GM21786 (cell line): ENCODE measurements at regions not wholly inside any gene's neighbourhood (a gene's known extent, or its start where the extent isn't known, plus 50 kb on each side); places are given as distances from the start of the nearest gene placed in this dataset.
"Not testable (repeated sequence)": the region's sequence is repeated elsewhere in the genome, so short reads cannot be mapped to it uniquely, and the experiment has no call there.

Experiments used
- ATAC-seq: cut with Tn5 transposase; IDR thresholded peaks from one replicate; pipeline ENCODE4 v1.9.1; 2021; ENCODE audit not compliant: unreplicated experiment

- no peak for ATAC-seq
These were observed 234.5 kb downstream of the THBS2 start for GRCh38 chr6:169019111-169019510.

DNA sequence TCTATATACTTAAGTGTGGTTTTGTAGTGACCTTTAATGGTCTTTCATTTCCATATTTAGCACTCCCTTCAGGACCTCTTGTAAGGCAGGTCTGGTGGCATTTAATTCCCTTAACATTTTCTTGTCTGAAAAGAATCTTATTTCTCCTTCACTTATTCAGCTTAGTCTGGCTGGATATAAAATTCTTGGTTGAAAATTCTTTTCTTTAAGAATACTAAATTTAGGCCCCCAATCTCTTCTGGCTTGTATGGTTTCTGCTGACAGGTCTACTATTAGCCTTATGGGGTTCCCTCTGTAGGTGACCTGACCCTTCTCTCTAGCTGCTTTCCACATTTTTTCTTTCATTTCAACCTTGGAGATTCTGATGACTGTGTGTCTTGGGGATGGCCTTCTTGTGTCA is 236.9 kb downstream of the THBS2 start:
- no peak for ATAC-seq

GRCh38 chr6:169014211-169015197 is 239.1 kb downstream of the THBS2 start:
- ATAC-seq, result no peak

GRCh38 chr6:169009628-169010027 is 244.0 kb downstream of the THBS2 start:
- ATAC-seq, result no peak

DNA sequence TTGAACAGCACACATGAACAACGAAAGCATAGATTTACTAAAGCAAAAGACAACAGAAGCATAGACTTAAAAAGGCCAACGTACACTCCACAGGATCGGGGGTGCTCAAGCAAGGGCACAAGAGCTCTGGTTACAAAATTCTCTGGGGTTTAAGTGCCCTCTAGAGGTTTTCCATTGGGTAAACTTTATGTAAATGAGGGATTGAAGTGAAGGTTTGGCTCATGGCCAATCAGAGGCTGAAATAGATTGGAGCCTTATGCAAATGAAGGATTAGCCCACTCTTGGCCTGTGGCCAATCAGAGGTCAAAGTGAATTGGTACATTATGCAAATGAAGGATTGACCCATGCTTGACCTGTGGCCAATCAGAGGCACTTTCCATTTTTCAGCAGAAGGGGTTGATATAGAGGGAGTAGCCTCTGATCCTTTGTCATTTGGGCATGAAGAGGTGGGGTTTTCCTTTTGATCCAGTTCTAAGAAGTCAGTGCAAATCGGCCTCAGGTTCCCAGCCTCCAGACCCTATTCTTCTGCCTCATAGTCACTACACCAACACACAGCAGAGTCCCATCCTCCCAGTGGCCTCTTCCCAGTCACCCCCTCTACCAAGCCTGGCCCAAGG is 244.9 kb downstream of the THBS2 start:
- no peak for ATAC-seq

GRCh38 chr6:169005166-169005565 is 248.5 kb downstream of the THBS2 start:
- ATAC-seq, result no peak

DNA sequence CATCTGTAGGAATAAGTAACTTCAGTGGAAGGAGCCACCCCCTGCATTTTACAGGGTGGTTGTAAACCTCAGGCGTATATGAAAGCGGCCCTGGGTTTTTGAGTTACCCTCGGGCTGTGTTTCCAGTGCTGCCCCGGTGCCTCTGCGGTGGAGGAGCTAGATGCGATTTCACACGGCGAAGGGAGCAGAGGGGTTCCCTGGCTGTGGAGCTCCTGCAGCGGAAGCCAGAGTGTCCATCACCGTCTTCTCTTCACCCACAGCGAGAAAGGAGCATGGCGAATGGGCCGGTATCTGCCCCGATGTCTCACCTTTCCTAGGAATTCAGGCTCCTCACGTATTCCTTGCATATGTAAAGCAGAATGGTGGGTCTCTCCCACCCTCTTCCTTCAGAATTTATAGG is 253.6 kb downstream of the THBS2 start:
- ATAC-seq, result no peak

DNA sequence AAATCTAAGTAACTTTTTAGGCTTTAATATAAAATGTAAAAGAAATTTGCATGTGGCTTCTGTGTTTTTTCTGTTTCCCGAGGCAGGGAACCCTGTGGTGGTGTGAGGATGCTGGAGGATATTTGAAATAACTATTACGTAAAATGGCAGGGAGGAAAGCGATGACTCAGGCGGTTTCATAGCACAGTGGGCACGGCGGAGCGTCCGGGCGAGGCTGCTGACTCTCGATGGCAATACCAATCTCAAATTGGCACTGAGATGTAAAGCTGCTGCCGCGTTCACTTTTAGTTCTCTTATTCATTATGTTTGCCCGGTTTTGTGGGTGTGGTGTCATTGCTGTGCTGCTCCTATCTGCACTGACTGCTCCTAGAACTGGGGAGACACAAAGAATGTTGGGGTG is 254.3 kb downstream of the THBS2 start:
- no peak for ATAC-seq

- no peak for ATAC-seq
These were observed 257.4 kb downstream of the THBS2 start for GRCh38 chr6:168996356-168996625.

DNA sequence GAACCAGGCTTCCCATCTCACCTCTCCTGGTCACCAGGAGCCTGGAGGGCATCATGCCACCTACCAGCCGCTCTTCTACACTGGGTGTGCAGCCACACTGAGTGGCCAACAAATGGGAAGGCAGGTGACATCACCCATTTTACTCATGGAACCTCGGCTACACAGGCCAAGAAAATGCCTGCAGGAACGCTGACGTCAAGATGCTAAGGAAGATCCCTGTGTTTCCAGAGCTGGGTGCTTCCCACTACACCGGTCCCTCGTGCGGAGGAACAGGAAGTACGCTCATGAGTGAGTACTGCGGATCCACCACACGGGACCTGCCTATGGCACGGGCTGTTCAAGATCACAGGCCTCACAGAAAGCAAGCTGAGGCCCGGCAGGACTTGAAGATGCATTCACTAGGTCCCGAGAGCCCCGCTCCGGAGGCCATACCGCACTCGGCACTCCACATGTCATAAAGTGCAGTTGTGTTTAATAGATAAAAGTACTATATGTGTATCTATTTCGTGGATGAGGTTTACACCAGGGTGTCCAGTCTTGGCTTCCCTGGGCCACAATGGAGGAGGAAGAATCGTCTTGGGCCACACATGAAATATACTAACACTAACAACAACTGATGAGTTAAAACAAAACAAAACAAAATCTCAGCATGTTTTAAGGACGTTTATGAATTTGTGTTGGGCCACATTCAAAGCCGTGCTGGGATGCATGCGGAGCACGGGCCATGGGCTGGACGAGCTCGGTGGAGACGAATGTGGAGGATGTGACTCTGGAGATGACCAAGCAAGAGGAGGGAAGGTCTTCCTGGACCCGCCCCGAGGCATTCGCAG is 257.9 kb downstream of the THBS2 start:
- no peak for ATAC-seq

DNA sequence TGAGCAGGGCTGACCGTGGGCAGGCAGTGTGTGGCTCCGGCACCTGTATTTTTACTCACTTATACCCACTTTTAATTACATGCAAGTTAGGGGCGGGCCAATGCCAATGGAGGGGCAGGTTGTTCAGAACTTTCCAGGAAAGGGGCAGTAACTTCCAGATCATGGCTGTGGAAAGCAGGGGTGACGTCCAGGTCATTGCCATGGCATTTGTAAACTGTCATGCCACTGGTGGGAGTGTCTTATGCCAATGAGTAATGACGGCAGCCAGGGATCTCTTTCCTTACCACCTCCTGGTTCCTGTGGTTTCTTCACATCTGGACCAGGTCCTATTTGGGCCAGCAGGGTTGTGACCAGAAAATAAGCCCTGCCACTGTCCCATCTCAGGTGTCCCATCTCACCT is 258.7 kb downstream of the THBS2 start:
- ATAC-seq, result no peak

DNA sequence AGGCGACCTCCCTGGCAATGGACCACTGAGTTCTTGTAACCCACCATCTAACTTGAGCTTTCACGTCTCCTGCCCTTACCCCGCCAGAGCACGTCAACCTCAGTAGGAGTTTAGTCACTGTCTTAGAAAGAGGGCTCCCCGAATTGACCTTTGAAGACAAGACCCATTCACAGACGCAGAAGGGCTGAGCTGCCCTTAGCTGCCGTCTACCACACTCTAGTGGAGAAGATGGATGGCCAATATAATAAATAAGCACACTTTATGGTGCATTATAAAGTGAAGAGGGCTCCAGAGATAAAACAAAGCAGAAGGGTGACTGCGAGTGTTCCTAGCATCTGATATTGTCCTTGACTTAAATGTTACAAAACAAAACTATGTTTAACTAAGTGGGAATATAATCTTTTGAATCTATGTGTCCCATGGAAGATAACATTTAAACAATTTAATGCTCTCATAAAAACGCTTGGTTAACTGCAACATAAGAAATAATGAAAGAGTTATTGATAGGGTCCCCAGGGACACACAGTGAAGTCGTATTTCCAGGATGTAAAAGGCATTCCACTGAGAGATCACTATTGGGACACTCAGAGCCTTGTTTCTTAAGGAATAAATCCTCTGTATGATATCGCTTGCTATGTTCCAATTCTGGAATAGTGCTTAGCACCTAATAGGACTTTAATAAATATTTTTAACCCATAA is 261.1 kb downstream of the THBS2 start:
- no peak for ATAC-seq

DNA sequence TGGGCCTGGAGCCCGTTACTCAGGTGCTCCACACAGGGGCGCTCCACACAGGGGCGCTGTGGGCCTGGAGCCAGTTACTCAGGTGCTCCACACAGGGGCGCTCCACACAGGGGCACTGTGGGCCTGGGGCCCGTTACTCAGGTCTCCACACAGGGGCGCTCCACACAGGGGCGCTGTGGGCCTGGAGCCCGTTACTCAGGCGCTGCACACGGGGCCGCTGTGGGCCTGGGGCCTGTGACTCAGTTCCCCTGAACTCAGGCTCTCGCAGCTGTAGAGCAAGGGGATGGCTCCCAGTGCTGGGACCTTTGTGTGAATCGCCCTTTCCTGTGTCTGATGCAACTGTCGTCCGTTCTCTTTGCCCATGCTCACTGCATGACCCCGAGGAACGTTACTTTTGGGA is 262.0 kb downstream of the THBS2 start:
- not testable (repeated sequence) for ATAC-seq

GRCh38 chr6:168990019-168990751 is 263.5 kb downstream of the THBS2 start:
- no peak for ATAC-seq

GRCh38 chr6:168989421-168989820 is 264.2 kb downstream of the THBS2 start:
- no peak for ATAC-seq

GRCh38 chr6:168988801-168989200 is 264.8 kb downstream of the THBS2 start:
- ATAC-seq, result no peak

- no peak for ATAC-seq
These were observed 265.4 kb downstream of the THBS2 start for GRCh38 chr6:168988280-168988679.

- no peak for ATAC-seq
These were observed 267.9 kb downstream of the THBS2 start for GRCh38 chr6:168985705-168986104.

DNA sequence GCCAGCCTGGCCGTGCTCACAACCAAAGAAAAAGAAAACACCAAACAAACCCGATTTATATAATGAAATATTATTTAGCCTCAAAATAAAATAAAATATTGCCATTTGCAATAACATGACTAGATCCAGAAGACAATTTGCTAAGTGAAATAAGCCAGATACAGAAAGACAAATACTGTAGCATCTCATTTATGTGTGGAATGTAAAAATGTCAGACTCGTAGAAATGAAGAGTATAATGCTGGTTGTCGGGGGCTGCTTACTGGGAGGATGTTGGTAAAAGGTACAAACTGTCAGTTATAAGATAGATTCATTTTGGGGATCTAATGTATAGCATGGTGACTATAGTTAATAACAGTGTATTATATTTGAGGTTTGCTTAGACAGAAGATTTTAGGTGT is 269.7 kb downstream of the THBS2 start:
- ATAC-seq, result no peak

DNA sequence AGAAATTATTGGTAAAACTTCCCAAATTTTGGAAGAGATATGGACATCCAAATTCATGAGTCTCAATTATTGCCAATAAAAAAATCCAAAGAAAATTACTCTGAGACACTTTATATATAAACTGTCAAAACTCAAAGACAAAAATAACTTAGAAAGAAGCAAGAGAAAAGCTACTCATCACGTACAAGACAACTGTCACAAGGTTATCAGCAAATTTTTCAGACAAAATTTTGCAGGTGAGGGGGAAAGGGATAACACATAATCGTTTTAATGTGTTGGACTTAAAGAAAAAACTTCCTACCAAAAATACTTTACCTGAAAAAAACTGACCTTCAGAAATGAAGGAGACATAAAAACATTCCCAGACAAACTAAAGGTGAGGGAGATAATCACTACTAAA is 272.5 kb downstream of the THBS2 start:
- no peak for ATAC-seq
